ENCODE measurements at regions not wholly inside any gene's neighbourhood (a gene's known extent, or its start where the extent isn't known, plus 50 kb on each side); places are given as distances from the start of the nearest gene placed in this dataset.

GRCh38 chr4:35649011-35649410 lies 595.3 kb downstream of the ARAP2 start:
- Mint-ChIP-seq H3K36me3 (ENCODE audit: low read depth) (no peaks in the 10 kb centered on the region), H3K27me3 (no peaks in the 10 kb centered on the region), H3K27ac (no peak overlapping the region), H3K9me3 (no peaks in the 10 kb centered on the region), H3K4me3 (no peak overlapping the region), H3K4me1 (no peaks in the 10 kb centered on the region)
- ChIA-PET POLR2A (no interaction called here), CTCF (no interaction called here)
- intact Hi-C loops (cut with micrococcal nuclease): loop anchor here (10.0 kb wide), 1 partner anchor 1496 kb away; no protein-coding TSS in a partner anchor
- ATAC-seq (ENCODE audit: low read depth) (no peak), DNase-seq (no peak)
- TF ChIP-seq CTCF (IDR thresholded peaks at IDR 0.05): no peak

GRCh38 chr4:35649778-35650177 lies 594.5 kb downstream of the ARAP2 start:
- no peak for DNase-seq
- Mint-ChIP-seq H3K36me3 (ENCODE audit: low read depth) (no peaks in the 10 kb centered on the region), H3K4me3 (no peak overlapping the region), H3K9me3 (no peaks in the 10 kb centered on the region), H3K27ac (no peak overlapping the region), H3K4me1 (no peaks in the 10 kb centered on the region), H3K27me3 (no peaks in the 10 kb centered on the region)
- ChIA-PET POLR2A (no interaction called here), CTCF (no interaction called here)
- no peak for TF ChIP-seq CTCF (IDR thresholded peaks at IDR 0.05)
- ATAC-seq (ENCODE audit: low read depth): no peak
- intact Hi-C loops (cut with micrococcal nuclease): loop anchor here (10.0 kb wide), 1 partner anchor 1495 kb away; no protein-coding TSS in a partner anchor

GRCh38 chr4:35652197-35652596 lies 592.1 kb downstream of the ARAP2 start:
- CTCF ChIA-PET: no interaction called here
- Mint-ChIP-seq H3K27me3 (no peaks in the 10 kb centered on the region), H3K27ac (no peak overlapping the region)

GRCh38 chr4:35653451-35653850 lies 590.9 kb downstream of the ARAP2 start:
- Mint-ChIP-seq H3K4me1 (no peaks in the 10 kb centered on the region), H3K27me3 (no peaks in the 10 kb centered on the region), H3K4me3 (no peak overlapping the region), H3K27ac (no peak overlapping the region), H3K36me3 (ENCODE audit: low read depth) (no peaks in the 10 kb centered on the region), H3K9me3 (peaks cover 2% of the 10 kb centered on the region)
- intact Hi-C loops (cut with micrococcal nuclease): no loop called here
- DNase-seq (no peak), ATAC-seq (ENCODE audit: low read depth) (no peak)
- ChIA-PET POLR2A (no interaction called here), CTCF (no interaction called here)
- TF ChIP-seq CTCF (IDR thresholded peaks at IDR 0.05): no peak

More at GRCh38 chr4:35652197-35652596, 592.1 kb downstream of the ARAP2 start:
- Mint-ChIP-seq H3K4me1 (no peaks in the 10 kb centered on the region), H3K9me3 (peaks cover 2% of the 10 kb centered on the region), H3K4me3 (no peak overlapping the region), H3K36me3 (ENCODE audit: low read depth) (no peaks in the 10 kb centered on the region)
- ATAC-seq (ENCODE audit: low read depth) (no peak), DNase-seq (no peak)
- TF ChIP-seq CTCF (IDR thresholded peaks at IDR 0.05): no peak
- intact Hi-C loops (cut with micrococcal nuclease): no loop called here
- POLR2A ChIA-PET: no interaction called here

GRCh38 chr4:35673137-35673536 lies 571.2 kb downstream of the ARAP2 start:
- no peaks in the 10 kb centered on the region for H3K27me3 Mint-ChIP-seq
- ChIA-PET POLR2A (no interaction called here), CTCF (no interaction called here)
- H3K36me3 Mint-ChIP-seq (ENCODE audit: low read depth): no peaks in the 10 kb centered on the region
- intact Hi-C loops (cut with micrococcal nuclease): no loop called here
- no peak for ATAC-seq (ENCODE audit: low read depth)
- H3K4me1 Mint-ChIP-seq: no peaks in the 10 kb centered on the region
- DNase-seq: no peak
- H3K9me3 Mint-ChIP-seq: no peaks in the 10 kb centered on the region
- no peak overlapping the region for H3K27ac Mint-ChIP-seq
- H3K4me3 Mint-ChIP-seq: no peak overlapping the region
- TF ChIP-seq CTCF (IDR thresholded peaks at IDR 0.05): no peak

All from activated B cell treated with CpG ODN at 0.5 μM for 24 hours (primary cell).